ENCODE measurements at regions not wholly inside any gene's neighbourhood (a gene's known extent, or its start where the extent isn't known, plus 50 kb on each side); places are given as distances from the start of the nearest gene placed in this dataset.

- TF ChIP-seq ZNF274 (IDR thresholded peaks at IDR 0.05; ENCODE audit: low read depth, low read length) (no peak), YY1 (IDR thresholded peaks at IDR 0.05; ENCODE audit: insufficient read depth, insufficient read length) (no peak)
These were observed 978.3 kb upstream of the MAP3K7 start for GRCh38 chr6:91565207-91565606.
